Ishikawa (cell line): ENCODE measurements at regions not wholly inside any gene's neighbourhood (a gene's known extent, or its start where the extent isn't known, plus 50 kb on each side); places are given as distances from the start of the nearest gene placed in this dataset.

ENCODE experiments used
- CEBPB ChIP-seq: IDR thresholded peaks from 2 replicates; pipeline ENCODE4 v1.6.1; 2012
- CREB1 ChIP-seq: IDR thresholded peaks from 2 replicates; pipeline ENCODE4 v1.6.1; 2012; ENCODE audit warnings: low read depth
- EGR1 ChIP-seq: IDR thresholded peaks from 2 replicates; pipeline ENCODE4 v1.6.1; 2012
- EP300 ChIP-seq: IDR thresholded peaks from 2 replicates; pipeline ENCODE4 v1.6.1; 2012; ENCODE audit warnings: borderline replicate concordance
- FOXM1 ChIP-seq: IDR thresholded peaks from 2 replicates; pipeline ENCODE4 v1.6.1; 2012; ENCODE audit warnings: low read depth, borderline replicate concordance
- NFIC ChIP-seq: IDR thresholded peaks from 2 replicates; pipeline ENCODE4 v1.6.1; 2012
- RAD21 ChIP-seq: IDR thresholded peaks from 2 replicates; pipeline ENCODE4 v1.6.1; 2012; ENCODE audit warnings: low read depth
- TAF1 ChIP-seq: IDR thresholded peaks from 2 replicates; pipeline ENCODE4 v1.6.1; 2012; ENCODE audit warnings: low read depth, mild to moderate bottlenecking
- TCF12 ChIP-seq: IDR thresholded peaks from 2 replicates; pipeline ENCODE4 v1.6.1; 2012; ENCODE audit warnings: low read depth
- TEAD4 ChIP-seq: IDR thresholded peaks from 2 replicates; pipeline ENCODE4 v1.6.1; 2012
- YY1 ChIP-seq: IDR thresholded peaks from 2 replicates; pipeline ENCODE4 v1.6.1; 2012; ENCODE audit warnings: low read depth
- ZBTB7A ChIP-seq: IDR thresholded peaks from 2 replicates; pipeline ENCODE4 v1.6.1; 2012; ENCODE audit warnings: low read depth
- TF ChIP-seq, protein P1 (sequence below): IDR thresholded peaks from 2 replicates; pipeline ENCODE4 v1.6.1; 2012
- TF ChIP-seq, protein P2 (sequence below): IDR thresholded peaks from 2 replicates; pipeline ENCODE4 v1.6.1; 2012; ENCODE audit warnings: low read depth, mild to moderate bottlenecking

DNA sequence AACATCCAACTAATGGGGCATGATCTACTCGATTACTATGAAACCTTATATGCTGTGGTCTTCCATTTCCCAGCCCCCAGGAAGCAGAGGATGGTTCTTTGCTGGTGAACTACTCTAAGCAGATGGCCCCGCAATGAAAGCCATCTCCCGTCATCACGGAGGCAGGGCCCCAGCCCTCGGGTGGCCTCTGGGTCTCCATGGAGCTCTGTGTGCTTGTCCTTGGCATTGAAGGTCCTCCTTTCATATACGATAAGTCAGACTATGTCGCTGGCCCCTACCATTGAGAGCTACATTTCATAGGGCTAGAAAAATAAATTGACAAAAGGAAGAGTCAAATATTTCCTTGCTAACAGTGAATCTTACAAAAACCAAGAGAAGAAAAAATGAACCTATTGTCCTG is 416.8 kb downstream of the CMPK2 start:
- no peak for TF ChIP-seq CREB1
- TF ChIP-seq EP300, result no peak
- TF ChIP-seq TAF1, result no peak
- TF ChIP-seq, protein P1, sequence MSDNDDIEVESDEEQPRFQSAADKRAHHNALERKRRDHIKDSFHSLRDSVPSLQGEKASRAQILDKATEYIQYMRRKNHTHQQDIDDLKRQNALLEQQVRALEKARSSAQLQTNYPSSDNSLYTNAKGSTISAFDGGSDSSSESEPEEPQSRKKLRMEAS, result no peak
- no peak for TF ChIP-seq YY1
- no peak for TF ChIP-seq TEAD4
- TF ChIP-seq, protein P2, sequence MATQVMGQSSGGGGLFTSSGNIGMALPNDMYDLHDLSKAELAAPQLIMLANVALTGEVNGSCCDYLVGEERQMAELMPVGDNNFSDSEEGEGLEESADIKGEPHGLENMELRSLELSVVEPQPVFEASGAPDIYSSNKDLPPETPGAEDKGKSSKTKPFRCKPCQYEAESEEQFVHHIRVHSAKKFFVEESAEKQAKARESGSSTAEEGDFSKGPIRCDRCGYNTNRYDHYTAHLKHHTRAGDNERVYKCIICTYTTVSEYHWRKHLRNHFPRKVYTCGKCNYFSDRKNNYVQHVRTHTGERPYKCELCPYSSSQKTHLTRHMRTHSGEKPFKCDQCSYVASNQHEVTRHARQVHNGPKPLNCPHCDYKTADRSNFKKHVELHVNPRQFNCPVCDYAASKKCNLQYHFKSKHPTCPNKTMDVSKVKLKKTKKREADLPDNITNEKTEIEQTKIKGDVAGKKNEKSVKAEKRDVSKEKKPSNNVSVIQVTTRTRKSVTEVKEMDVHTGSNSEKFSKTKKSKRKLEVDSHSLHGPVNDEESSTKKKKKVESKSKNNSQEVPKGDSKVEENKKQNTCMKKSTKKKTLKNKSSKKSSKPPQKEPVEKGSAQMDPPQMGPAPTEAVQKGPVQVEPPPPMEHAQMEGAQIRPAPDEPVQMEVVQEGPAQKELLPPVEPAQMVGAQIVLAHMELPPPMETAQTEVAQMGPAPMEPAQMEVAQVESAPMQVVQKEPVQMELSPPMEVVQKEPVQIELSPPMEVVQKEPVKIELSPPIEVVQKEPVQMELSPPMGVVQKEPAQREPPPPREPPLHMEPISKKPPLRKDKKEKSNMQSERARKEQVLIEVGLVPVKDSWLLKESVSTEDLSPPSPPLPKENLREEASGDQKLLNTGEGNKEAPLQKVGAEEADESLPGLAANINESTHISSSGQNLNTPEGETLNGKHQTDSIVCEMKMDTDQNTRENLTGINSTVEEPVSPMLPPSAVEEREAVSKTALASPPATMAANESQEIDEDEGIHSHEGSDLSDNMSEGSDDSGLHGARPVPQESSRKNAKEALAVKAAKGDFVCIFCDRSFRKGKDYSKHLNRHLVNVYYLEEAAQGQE, result no peak
- no peak for TF ChIP-seq EGR1
- no peak for TF ChIP-seq CEBPB
- no peak for TF ChIP-seq NFIC
- TF ChIP-seq FOXM1, result no peak
- TF ChIP-seq RAD21, result no peak
- TF ChIP-seq ZBTB7A, result no peak
- no peak for TF ChIP-seq TCF12
